Endodermal cell (in vitro differentiated cells): ENCODE measurements at regions not wholly inside any gene's neighbourhood (a gene's known extent, or its start where the extent isn't known, plus 50 kb on each side); places are given as distances from the start of the nearest gene placed in this dataset.

Source experiments
- DNase-seq: peaks from one replicate; pipeline ENCODE4 v3.0.0-alpha.2; 2017
- H3K27ac ChIP-seq: 2 replicates; pipeline ENCODE4 v1.5.1; 2013; ENCODE audit warnings: mild to moderate bottlenecking, low read depth, low read length, moderate library complexity
- H3K27me3 ChIP-seq: 2 replicates; pipeline ENCODE4 v1.6.1; 2013; ENCODE audit warnings: mild to moderate bottlenecking, low read length, moderate library complexity; ENCODE audit not compliant: insufficient read depth, control insufficient read depth, poor library complexity, severe bottlenecking
- H3K36me3 ChIP-seq: 2 replicates; pipeline ENCODE4 v1.7.0; 2013; ENCODE audit warnings: mild to moderate bottlenecking, low read length, moderate library complexity; ENCODE audit not compliant: control insufficient read depth, insufficient read depth
- H3K4me1 ChIP-seq: one replicate; pipeline ENCODE4 v1.7.0; 2013; ENCODE audit warnings: low read length; ENCODE audit not compliant: control insufficient read depth, insufficient read depth
- H3K4me3 ChIP-seq: 2 replicates; pipeline ENCODE4 v1.5.1; 2013; ENCODE audit warnings: mild to moderate bottlenecking, low read length, moderate library complexity
- H3K9ac ChIP-seq: 2 replicates; pipeline ENCODE4 v1.6.1; 2013; ENCODE audit warnings: mild to moderate bottlenecking, low read length, moderate library complexity; ENCODE audit not compliant: poor library complexity, severe bottlenecking; ENCODE audit errors: extremely low read depth
- H3K9me3 ChIP-seq: 2 replicates; pipeline ENCODE4 v1.6.1; 2013; ENCODE audit warnings: mild to moderate bottlenecking, low read length, moderate library complexity; ENCODE audit not compliant: control insufficient read depth
- H3K27ac Mint-ChIP-seq: 2 replicates; pipeline ENCODE4 v1.8.0; 2020; ENCODE audit warnings: mixed read lengths
- H3K27me3 Mint-ChIP-seq: 2 replicates; pipeline ENCODE4 v1.8.0; 2021; ENCODE audit warnings: mild to moderate bottlenecking, mixed read lengths; ENCODE audit not compliant: insufficient read depth
- H3K36me3 Mint-ChIP-seq: 2 replicates; pipeline ENCODE4 v1.8.0; 2020; ENCODE audit warnings: low read depth, mixed read lengths
- H3K4me1 Mint-ChIP-seq: 2 replicates; pipeline ENCODE4 v1.8.0; 2020; ENCODE audit warnings: mixed read lengths
- H3K4me3 Mint-ChIP-seq: 2 replicates; pipeline ENCODE4 v1.8.0; 2020; ENCODE audit warnings: mild to moderate bottlenecking, moderate library complexity, mixed read lengths
- H3K9me3 Mint-ChIP-seq: 2 replicates; pipeline ENCODE4 v1.8.0; 2020; ENCODE audit warnings: mild to moderate bottlenecking, mixed read lengths
- CTCF ChIP-seq: fragments of 200-600 bp; sonication (generic); conservative IDR thresholded peaks from 2 replicates; pipeline ENCODE4 v1.5.0; 2021; ENCODE audit warnings: antibody characterized with exemption, mild to moderate bottlenecking
- WGBS, 2 experiments: methylation state at CpG; one replicate each; pipeline versions ENCODE4 v1.1.5 to v1.1.7; 2013; ENCODE audit warnings: missing lambda C conversion rate in 2 of 2, mixed read lengths in 1 of 2; ENCODE audit not compliant: insufficient coverage in 1 of 2, insufficient read length in 1 of 2; 5-methylcytosine and 5-hydroxymethylcytosine counted together

GRCh38 chr12:125538401-125539199 lies 473.4 kb downstream of the AACS start:
- H3K9me3 Mint-ChIP-seq, result no peaks in the 10 kb centered on the region
- Histone ChIP-seq H3K9me3 (no peaks in the 10 kb centered on the region), H3K27me3 (no peaks in the 10 kb centered on the region), H3K36me3 (no peaks in the 10 kb centered on the region), H3K9ac (no peak overlapping the region), H3K27ac (no peak overlapping the region), H3K4me1 (no peaks in the 10 kb centered on the region), H3K4me3 (no peak overlapping the region)
- no peak overlapping the region for H3K27ac Mint-ChIP-seq
- no peak for TF ChIP-seq CTCF
- H3K4me1 Mint-ChIP-seq, result no peaks in the 10 kb centered on the region
- no peak overlapping the region for H3K4me3 Mint-ChIP-seq
- WGBS, 2 experiments, result 92 to 94% methylated on average over 6 to 11 of the region's 11 CpGs
- DNase-seq, result no peak
- peaks cover 5% of the 10 kb centered on the region for H3K36me3 Mint-ChIP-seq
- H3K27me3 Mint-ChIP-seq, result no peaks in the 10 kb centered on the region

- no peaks in the 10 kb centered on the region for H3K27me3 ChIP-seq
- no peaks in the 10 kb centered on the region for H3K4me1 ChIP-seq
- no peak overlapping the region for H3K27ac Mint-ChIP-seq
- no peak overlapping the region for H3K9ac ChIP-seq
- no peak overlapping the region for H3K4me3 Mint-ChIP-seq
- H3K9me3 Mint-ChIP-seq, result no peaks in the 10 kb centered on the region
- H3K9me3 ChIP-seq, result no peaks in the 10 kb centered on the region
- no peak overlapping the region for H3K4me3 ChIP-seq
- no peak for DNase-seq
- no peaks in the 10 kb centered on the region for H3K4me1 Mint-ChIP-seq
- H3K27me3 Mint-ChIP-seq, result no peaks in the 10 kb centered on the region
- WGBS, 2 experiments, result 84 to 87% methylated on average over 5 of the region's 5 CpGs
- H3K36me3 ChIP-seq, result no peaks in the 10 kb centered on the region
- H3K27ac ChIP-seq, result no peak overlapping the region
- peaks cover 5% of the 10 kb centered on the region for H3K36me3 Mint-ChIP-seq
- TF ChIP-seq CTCF, result no peak
These were observed 475.5 kb downstream of the AACS start for GRCh38 chr12:125540580-125541204.

GRCh38 chr12:125544960-125545359 lies 479.7 kb downstream of the AACS start:
- Histone ChIP-seq H3K4me1 (no peaks in the 10 kb centered on the region), H3K27me3 (no peaks in the 10 kb centered on the region), H3K27ac (no peak overlapping the region), H3K4me3 (no peak overlapping the region), H3K36me3 (no peaks in the 10 kb centered on the region), H3K9ac (no peak overlapping the region), H3K9me3 (peaks cover 3% of the 10 kb centered on the region)
- peaks cover 16% of the 10 kb centered on the region for H3K4me1 Mint-ChIP-seq
- peaks cover 8% of the 10 kb centered on the region for H3K9me3 Mint-ChIP-seq
- DNase-seq, result no peak
- whole genome bisulfite sequencing, 2 experiments, result 88 to 96% methylated on average over 1 to 3 of the region's 3 CpGs
- no peak overlapping the region for H3K27ac Mint-ChIP-seq
- no peaks in the 10 kb centered on the region for H3K27me3 Mint-ChIP-seq
- peaks cover 5% of the 10 kb centered on the region for H3K36me3 Mint-ChIP-seq
- no peak overlapping the region for H3K4me3 Mint-ChIP-seq
- TF ChIP-seq CTCF, result no peak
